ENCODE measurements at regions not wholly inside any gene's neighbourhood (a gene's known extent, or its start where the extent isn't known, plus 50 kb on each side); places are given as distances from the start of the nearest gene placed in this dataset.

DNA sequence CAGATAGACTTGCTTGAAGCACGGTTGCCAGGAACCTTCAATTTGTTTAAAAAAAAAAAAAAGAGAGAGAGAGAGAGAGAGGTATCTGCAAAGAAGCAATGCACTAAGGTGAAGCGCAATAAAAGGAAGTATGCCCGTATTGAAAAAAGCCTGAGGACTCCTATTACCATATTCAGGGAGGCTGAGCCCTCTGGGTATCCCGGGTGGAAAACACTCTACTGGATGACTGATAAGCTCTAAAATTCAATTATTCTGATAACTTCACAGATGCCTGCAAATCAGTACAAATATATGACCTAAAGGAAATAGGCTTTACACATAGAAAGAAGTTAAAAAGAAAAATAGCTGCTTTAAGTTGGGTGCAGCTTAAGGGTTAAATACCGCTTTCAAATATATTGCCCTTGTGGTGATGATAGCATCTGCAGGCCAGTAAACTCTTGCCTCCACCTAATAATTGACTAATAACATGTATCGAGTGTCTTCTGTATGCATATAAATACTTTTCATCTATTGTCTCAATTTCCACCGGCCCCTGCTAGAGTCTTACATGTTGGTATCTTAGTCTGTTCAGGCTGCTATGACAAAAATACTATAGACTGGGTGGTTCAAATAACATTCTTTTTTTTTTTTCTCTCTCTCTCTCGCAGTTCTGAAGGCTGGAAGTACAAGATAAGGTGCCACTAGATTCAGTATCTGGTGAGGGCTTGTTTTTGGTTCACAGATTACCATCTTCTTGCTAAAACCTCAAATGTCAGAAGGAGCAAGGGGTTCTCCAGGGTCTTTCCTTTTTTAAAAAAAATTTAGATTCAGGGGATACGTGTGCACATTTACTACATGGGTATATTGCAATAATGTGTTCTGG lies 187.4 kb upstream of the JARID2 start:
- Histone ChIP-seq H3K9me3 (ENCODE audit: control insufficient read depth, insufficient read depth, low read length) (no peaks in the 10 kb centered on the region), H3K4me1 (ENCODE audit: control insufficient read depth, insufficient read depth, low read length) (no peaks in the 10 kb centered on the region), H3K27ac (ENCODE audit: low read length) (no peak overlapping the region), H3K4me3 (ENCODE audit: low read length) (no peak overlapping the region), H3K27me3 (ENCODE audit: control insufficient read depth, insufficient read depth, low read length) (no peaks in the 10 kb centered on the region), H3K36me3 (ENCODE audit: control insufficient read depth, insufficient read depth, low read length) (no peaks in the 10 kb centered on the region)
- H3K27me3 Mint-ChIP-seq (ENCODE audit: low read depth in 2 of 2): no peaks in the 10 kb centered on the region
- no peak for ATAC-seq
- H3K9me3 Mint-ChIP-seq: no peaks in the 10 kb centered on the region
- intact Hi-C loops (cut with micrococcal nuclease): no loop called here
- no peak overlapping the region for H3K4me3 Mint-ChIP-seq
- no peaks in the 10 kb centered on the region for H3K36me3 Mint-ChIP-seq
- TF ChIP-seq, protein P1, sequence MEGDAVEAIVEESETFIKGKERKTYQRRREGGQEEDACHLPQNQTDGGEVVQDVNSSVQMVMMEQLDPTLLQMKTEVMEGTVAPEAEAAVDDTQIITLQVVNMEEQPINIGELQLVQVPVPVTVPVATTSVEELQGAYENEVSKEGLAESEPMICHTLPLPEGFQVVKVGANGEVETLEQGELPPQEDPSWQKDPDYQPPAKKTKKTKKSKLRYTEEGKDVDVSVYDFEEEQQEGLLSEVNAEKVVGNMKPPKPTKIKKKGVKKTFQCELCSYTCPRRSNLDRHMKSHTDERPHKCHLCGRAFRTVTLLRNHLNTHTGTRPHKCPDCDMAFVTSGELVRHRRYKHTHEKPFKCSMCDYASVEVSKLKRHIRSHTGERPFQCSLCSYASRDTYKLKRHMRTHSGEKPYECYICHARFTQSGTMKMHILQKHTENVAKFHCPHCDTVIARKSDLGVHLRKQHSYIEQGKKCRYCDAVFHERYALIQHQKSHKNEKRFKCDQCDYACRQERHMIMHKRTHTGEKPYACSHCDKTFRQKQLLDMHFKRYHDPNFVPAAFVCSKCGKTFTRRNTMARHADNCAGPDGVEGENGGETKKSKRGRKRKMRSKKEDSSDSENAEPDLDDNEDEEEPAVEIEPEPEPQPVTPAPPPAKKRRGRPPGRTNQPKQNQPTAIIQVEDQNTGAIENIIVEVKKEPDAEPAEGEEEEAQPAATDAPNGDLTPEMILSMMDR (IDR thresholded peaks at IDR 0.05): no peak
- WGBS (ENCODE audit: insufficient coverage): 78% methylated on average over 5 of the region's 9 CpGs
- DNase-seq: no peak
- H3K4me1 Mint-ChIP-seq: no peaks in the 10 kb centered on the region
- H3K27ac Mint-ChIP-seq: no peak overlapping the region

DNA sequence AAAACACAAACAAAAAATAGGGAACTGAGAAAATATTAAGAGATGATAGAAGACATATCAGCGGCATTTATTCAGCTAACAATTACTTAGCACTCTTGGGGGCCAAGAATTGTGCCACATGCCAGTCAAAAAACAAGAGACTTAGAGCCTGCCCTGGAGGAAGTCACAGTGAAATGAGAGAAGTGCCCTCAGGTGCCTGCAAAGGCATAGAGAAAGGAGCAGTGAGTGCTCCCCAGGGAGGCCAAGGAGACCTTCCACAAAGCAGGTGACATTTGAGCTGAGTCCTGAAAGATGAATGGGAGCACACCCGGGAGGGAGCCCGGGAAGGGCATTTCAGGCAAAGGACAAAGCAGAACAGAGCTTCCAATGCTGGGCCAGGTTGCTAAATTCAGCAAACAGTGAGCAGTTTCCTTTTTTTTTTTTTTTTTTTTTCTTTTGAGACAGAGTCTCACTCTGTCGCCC lies 184.7 kb upstream of the JARID2 start:
- Mint-ChIP-seq H3K9me3 (no peaks in the 10 kb centered on the region), H3K27me3 (ENCODE audit: low read depth in 2 of 2) (no peaks in the 10 kb centered on the region), H3K27ac (no peak overlapping the region), H3K4me3 (no peak overlapping the region), H3K36me3 (no peaks in the 10 kb centered on the region), H3K4me1 (no peaks in the 10 kb centered on the region)
- no peak overlapping the region for H3K4me3 ChIP-seq (ENCODE audit: low read length)
- no peaks in the 10 kb centered on the region for H3K4me1 ChIP-seq (ENCODE audit: control insufficient read depth, insufficient read depth, low read length)
- no peak overlapping the region for H3K27ac ChIP-seq (ENCODE audit: low read length)
- H3K36me3 ChIP-seq (ENCODE audit: control insufficient read depth, insufficient read depth, low read length): no peaks in the 10 kb centered on the region
- no peaks in the 10 kb centered on the region for H3K9me3 ChIP-seq (ENCODE audit: control insufficient read depth, insufficient read depth, low read length)
- DNase-seq (no peak), ATAC-seq (no peak)
- 61% methylated on average over 4 of the region's 4 CpGs for WGBS (ENCODE audit: insufficient coverage)
- TF ChIP-seq, protein P1 (IDR thresholded peaks at IDR 0.05): no peak
- no peaks in the 10 kb centered on the region for H3K27me3 ChIP-seq (ENCODE audit: control insufficient read depth, insufficient read depth, low read length)
- intact Hi-C loops (cut with micrococcal nuclease): no loop called here

DNA sequence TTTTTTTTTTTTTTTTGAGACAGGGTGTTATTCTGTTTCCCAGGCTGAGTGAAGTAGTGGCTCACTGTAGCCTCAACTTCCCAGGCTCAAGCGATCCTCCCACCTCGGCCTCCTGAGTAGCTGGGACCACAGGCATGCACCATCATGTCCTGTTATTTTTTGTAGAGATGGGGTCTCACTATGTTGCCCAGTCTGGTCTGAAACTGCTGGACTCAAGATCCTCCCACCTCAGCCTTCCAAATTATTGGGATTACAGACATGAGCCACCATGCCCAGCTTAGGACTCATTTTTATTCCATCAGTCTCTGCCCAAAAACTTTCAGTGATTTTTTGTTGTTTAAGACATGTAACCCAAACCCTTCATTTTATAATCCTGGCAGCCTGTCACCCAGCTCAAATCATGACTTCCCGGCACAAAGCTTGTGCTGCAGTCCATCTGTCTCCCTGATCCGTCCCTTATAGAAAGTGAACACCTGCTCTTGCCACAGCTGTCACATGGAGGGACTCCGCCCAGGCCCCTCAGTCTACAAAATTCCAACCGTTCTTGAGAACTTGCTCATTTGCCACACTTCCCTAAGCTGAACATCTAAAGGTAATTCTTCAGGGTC lies 183.9 kb upstream of the JARID2 start:
- Mint-ChIP-seq H3K4me3 (no peak overlapping the region), H3K4me1 (peaks cover 0 to 3% of the 10 kb centered on the region in 2 donors), H3K27ac (no peak overlapping the region), H3K36me3 (no peaks in the 10 kb centered on the region), H3K9me3 (no peaks in the 10 kb centered on the region), H3K27me3 (ENCODE audit: low read depth in 2 of 2) (no peaks in the 10 kb centered on the region)
- Histone ChIP-seq H3K4me3 (ENCODE audit: low read length) (no peak overlapping the region), H3K27me3 (ENCODE audit: control insufficient read depth, insufficient read depth, low read length) (no peaks in the 10 kb centered on the region), H3K36me3 (ENCODE audit: control insufficient read depth, insufficient read depth, low read length) (no peaks in the 10 kb centered on the region), H3K27ac (ENCODE audit: low read length) (no peak overlapping the region), H3K4me1 (ENCODE audit: control insufficient read depth, insufficient read depth, low read length) (no peaks in the 10 kb centered on the region), H3K9me3 (ENCODE audit: control insufficient read depth, insufficient read depth, low read length) (no peaks in the 10 kb centered on the region)
- TF ChIP-seq, protein P1 (IDR thresholded peaks at IDR 0.05): no peak
- intact Hi-C loops (cut with micrococcal nuclease): no loop called here
- DNase-seq (no peak), ATAC-seq (no peak)
- 92% methylated on average over 6 of the region's 6 CpGs for WGBS (ENCODE audit: insufficient coverage)
